SK-N-SH treated with all-trans-retinoic acid at 6 μM for 48 hours (cell line): ENCODE measurements at regions not wholly inside any gene's neighbourhood (a gene's known extent, or its start where the extent isn't known, plus 50 kb on each side); places are given as distances from the start of the nearest gene placed in this dataset.

Experiments used
- ATAC-seq: fragments of 200-7000 bp; cut with Tn5 transposase; 3 replicates; pipeline ENCODE4 v1.9.1; 2020; ENCODE audit warnings: mild to moderate bottlenecking, moderate library complexity
- ARNTL ChIP-seq: fragments of 450-650 bp; formaldehyde crosslinking; IDR thresholded peaks from 2 replicates; pipeline ENCODE4 v1.5.0; 2020; ENCODE audit warnings: low read depth, mild to moderate bottlenecking, moderate library complexity, borderline replicate concordance
- BACH2 ChIP-seq: fragments of 250-450 bp; sonication (Bioruptor Pico); IDR thresholded peaks from 2 replicates; pipeline ENCODE4 v1.9.0; 2021; ENCODE audit warnings: mild to moderate bottlenecking, borderline replicate concordance
- CSDC2 ChIP-seq: fragments of 250-450 bp; sonication (Bioruptor Pico); IDR thresholded peaks from 2 replicates; pipeline ENCODE4 v1.5.0; 2020; ENCODE audit warnings: mild to moderate bottlenecking, moderate library complexity
- ESRRG ChIP-seq: fragments of 250-450 bp; sonication (Bioruptor Pico); IDR thresholded peaks from 2 replicates; pipeline ENCODE4 v1.6.1; 2021; ENCODE audit warnings: mild to moderate bottlenecking
- GLIS3 ChIP-seq: fragments of 250-450 bp; sonication (Bioruptor Pico); IDR thresholded peaks from 2 replicates; pipeline ENCODE4 v1.5.0; 2020; ENCODE audit warnings: mild to moderate bottlenecking, moderate library complexity
- ISL1 ChIP-seq: fragments of 250-450 bp; sonication (Bioruptor Pico); IDR thresholded peaks from 2 replicates; pipeline ENCODE4 v2.1.2; 2022; ENCODE audit warnings: mild to moderate bottlenecking, moderate library complexity
- PPARA ChIP-seq: fragments of 250-450 bp; sonication (Bioruptor Pico); IDR thresholded peaks from 2 replicates; pipeline ENCODE4 v1.5.0; 2020; ENCODE audit warnings: mild to moderate bottlenecking, borderline replicate concordance
- RARB ChIP-seq: fragments of 250-450 bp; sonication (Bioruptor Pico); IDR thresholded peaks from 2 replicates; pipeline ENCODE4 v1.8.0; 2021; ENCODE audit warnings: mild to moderate bottlenecking, moderate library complexity
- SNAI2 ChIP-seq: fragments of 250-450 bp; sonication (Bioruptor Pico); IDR thresholded peaks from 2 replicates; pipeline ENCODE4 v1.5.0; 2020; ENCODE audit warnings: mild to moderate bottlenecking, moderate library complexity
- TCF4 ChIP-seq: fragments of 250-450 bp; sonication (Bioruptor Pico); IDR thresholded peaks from 2 replicates; pipeline ENCODE4 v1.8.0; 2021; ENCODE audit warnings: mild to moderate bottlenecking, moderate library complexity, borderline replicate concordance
- TOX ChIP-seq: fragments of 250-450 bp; sonication (Bioruptor Pico); IDR thresholded peaks from 2 replicates; pipeline ENCODE4 v1.8.0; 2021; ENCODE audit warnings: mild to moderate bottlenecking, moderate library complexity, borderline replicate concordance
- ZC3H10 ChIP-seq: fragments of 250-450 bp; sonication (Bioruptor Pico); IDR thresholded peaks from 2 replicates; pipeline ENCODE4 v1.5.1; 2021; ENCODE audit warnings: mild to moderate bottlenecking, moderate library complexity
- ZFP3 ChIP-seq: fragments of 250-450 bp; sonication (Bioruptor Pico); IDR thresholded peaks from 2 replicates; pipeline ENCODE4 v1.5.0; 2020; ENCODE audit warnings: mild to moderate bottlenecking, moderate library complexity
- ZNF565 ChIP-seq: fragments of 450-650 bp; formaldehyde crosslinking; conservative IDR thresholded peaks from 2 replicates; pipeline ENCODE4 v1.5.0; 2020; ENCODE audit warnings: low read depth, mild to moderate bottlenecking, moderate library complexity
- ZNF70 ChIP-seq: fragments of 450-650 bp; formaldehyde crosslinking; IDR thresholded peaks from 2 replicates; pipeline ENCODE4 v1.5.0; 2020; ENCODE audit warnings: mild to moderate bottlenecking, moderate library complexity
- ZNF8 ChIP-seq: fragments of 450-650 bp; formaldehyde crosslinking; IDR thresholded peaks from 2 replicates; pipeline ENCODE4 v1.5.0; 2020; ENCODE audit warnings: mild to moderate bottlenecking, moderate library complexity
- TF ChIP-seq, protein P1 (sequence below): fragments of 250-450 bp; sonication (Bioruptor Pico); IDR thresholded peaks from 2 replicates; pipeline ENCODE4 v1.5.1; 2021; ENCODE audit warnings: mild to moderate bottlenecking, moderate library complexity
- TF ChIP-seq, protein P2 (sequence below): fragments of 250-450 bp; sonication (Bioruptor Pico); IDR thresholded peaks from 2 replicates; pipeline ENCODE4 v1.8.0; 2021; ENCODE audit warnings: low read depth, mild to moderate bottlenecking, moderate library complexity, borderline replicate concordance
- TF ChIP-seq, protein P3 (sequence below): fragments of 250-450 bp; sonication (Bioruptor Pico); IDR thresholded peaks from 2 replicates; pipeline ENCODE4 v1.8.0; 2020; ENCODE audit warnings: mild to moderate bottlenecking, moderate library complexity, borderline replicate concordance
- TF ChIP-seq, protein P4 (sequence below): fragments of 250-450 bp; sonication (Bioruptor Pico); IDR thresholded peaks from 2 replicates; pipeline ENCODE4 v1.5.1; 2020; ENCODE audit warnings: low read depth, mild to moderate bottlenecking, moderate library complexity
- TF ChIP-seq, protein P5 (sequence below): fragments of 250-450 bp; sonication (Bioruptor Pico); IDR thresholded peaks from 2 replicates; pipeline ENCODE4 v1.5.0; 2020; ENCODE audit warnings: mild to moderate bottlenecking, moderate library complexity

DNA sequence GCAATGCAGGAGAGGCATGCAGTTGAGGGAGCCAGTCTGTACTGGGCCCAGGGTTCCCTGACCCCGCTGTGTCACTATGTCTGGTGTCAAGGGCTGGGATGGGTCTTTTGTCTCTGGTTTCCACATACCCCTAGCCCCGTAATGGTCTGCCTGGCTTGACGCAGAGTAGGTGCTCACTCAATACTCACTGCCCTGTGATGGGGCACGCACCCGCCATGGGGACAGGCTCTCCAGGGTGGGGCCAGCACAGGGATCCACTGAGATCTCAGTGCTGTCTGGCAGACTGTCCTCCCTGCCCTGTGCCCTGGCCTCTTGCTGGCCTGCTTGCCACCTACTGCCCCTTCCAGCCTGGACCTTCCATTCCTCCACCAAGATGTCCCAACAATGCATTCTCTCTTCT, 101.7 kb upstream of the CD82 start:
- no peak for ATAC-seq

DNA sequence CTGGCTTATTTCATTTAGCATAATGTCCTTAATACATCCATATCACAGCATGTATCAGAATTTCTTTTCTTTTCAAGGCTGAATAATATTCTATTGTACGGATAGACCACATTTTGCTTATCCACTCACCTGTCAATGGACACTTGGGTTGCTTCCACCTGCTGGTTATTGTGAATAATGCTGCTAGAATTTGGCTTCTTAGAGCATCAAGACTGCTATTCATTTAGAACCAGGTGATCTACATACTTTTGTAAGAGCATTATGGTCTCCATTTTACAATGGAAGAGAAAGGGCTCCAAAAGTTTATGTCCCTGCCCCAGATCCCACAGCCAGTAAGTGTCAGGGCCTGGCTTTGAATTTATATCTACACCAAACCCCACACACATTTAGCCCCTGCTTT, 100.7 kb upstream of the CD82 start:
- ATAC-seq = no peak
- TF ChIP-seq ARNTL (CRISPR knock-in tag) = no peak
- TF ChIP-seq, protein P1, sequence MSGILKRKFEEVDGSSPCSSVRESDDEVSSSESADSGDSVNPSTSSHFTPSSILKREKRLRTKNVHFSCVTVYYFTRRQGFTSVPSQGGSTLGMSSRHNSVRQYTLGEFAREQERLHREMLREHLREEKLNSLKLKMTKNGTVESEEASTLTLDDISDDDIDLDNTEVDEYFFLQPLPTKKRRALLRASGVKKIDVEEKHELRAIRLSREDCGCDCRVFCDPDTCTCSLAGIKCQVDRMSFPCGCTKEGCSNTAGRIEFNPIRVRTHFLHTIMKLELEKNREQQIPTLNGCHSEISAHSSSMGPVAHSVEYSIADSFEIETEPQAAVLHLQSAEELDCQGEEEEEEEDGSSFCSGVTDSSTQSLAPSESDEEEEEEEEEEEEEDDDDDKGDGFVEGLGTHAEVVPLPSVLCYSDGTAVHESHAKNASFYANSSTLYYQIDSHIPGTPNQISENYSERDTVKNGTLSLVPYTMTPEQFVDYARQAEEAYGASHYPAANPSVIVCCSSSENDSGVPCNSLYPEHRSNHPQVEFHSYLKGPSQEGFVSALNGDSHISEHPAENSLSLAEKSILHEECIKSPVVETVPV (CRISPR knock-in tag) = no peak
- TF ChIP-seq, protein P2, sequence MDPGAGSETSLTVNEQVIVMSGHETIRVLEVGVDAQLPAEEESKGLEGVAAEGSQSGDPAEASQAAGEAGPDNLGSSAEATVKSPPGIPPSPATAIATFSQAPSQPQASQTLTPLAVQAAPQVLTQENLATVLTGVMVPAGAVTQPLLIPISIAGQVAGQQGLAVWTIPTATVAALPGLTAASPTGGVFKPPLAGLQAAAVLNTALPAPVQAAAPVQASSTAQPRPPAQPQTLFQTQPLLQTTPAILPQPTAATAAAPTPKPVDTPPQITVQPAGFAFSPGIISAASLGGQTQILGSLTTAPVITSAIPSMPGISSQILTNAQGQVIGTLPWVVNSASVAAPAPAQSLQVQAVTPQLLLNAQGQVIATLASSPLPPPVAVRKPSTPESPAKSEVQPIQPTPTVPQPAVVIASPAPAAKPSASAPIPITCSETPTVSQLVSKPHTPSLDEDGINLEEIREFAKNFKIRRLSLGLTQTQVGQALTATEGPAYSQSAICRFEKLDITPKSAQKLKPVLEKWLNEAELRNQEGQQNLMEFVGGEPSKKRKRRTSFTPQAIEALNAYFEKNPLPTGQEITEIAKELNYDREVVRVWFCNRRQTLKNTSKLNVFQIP (CRISPR knock-in tag) = no peak
- TF ChIP-seq TOX (CRISPR knock-in tag) = no peak
- no peak for TF ChIP-seq ESRRG (CRISPR knock-in tag)
- no peak for TF ChIP-seq RARB (CRISPR knock-in tag)
- TF ChIP-seq, protein P3, sequence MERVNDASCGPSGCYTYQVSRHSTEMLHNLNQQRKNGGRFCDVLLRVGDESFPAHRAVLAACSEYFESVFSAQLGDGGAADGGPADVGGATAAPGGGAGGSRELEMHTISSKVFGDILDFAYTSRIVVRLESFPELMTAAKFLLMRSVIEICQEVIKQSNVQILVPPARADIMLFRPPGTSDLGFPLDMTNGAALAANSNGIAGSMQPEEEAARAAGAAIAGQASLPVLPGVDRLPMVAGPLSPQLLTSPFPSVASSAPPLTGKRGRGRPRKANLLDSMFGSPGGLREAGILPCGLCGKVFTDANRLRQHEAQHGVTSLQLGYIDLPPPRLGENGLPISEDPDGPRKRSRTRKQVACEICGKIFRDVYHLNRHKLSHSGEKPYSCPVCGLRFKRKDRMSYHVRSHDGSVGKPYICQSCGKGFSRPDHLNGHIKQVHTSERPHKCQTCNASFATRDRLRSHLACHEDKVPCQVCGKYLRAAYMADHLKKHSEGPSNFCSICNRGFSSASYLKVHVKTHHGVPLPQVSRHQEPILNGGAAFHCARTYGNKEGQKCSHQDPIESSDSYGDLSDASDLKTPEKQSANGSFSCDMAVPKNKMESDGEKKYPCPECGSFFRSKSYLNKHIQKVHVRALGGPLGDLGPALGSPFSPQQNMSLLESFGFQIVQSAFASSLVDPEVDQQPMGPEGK = no peak
- TF ChIP-seq ZFP3 (CRISPR knock-in tag) = no peak
- no peak for TF ChIP-seq PPARA
- no peak for TF ChIP-seq SNAI2 (CRISPR knock-in tag)
- TF ChIP-seq CSDC2 (CRISPR knock-in tag) = no peak
- TF ChIP-seq, protein P4, sequence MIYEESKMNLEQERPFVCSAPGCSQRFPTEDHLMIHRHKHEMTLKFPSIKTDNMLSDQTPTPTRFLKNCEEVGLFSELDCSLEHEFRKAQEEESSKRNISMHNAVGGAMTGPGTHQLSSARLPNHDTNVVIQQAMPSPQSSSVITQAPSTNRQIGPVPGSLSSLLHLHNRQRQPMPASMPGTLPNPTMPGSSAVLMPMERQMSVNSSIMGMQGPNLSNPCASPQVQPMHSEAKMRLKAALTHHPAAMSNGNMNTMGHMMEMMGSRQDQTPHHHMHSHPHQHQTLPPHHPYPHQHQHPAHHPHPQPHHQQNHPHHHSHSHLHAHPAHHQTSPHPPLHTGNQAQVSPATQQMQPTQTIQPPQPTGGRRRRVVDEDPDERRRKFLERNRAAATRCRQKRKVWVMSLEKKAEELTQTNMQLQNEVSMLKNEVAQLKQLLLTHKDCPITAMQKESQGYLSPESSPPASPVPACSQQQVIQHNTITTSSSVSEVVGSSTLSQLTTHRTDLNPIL = no peak
- no peak for TF ChIP-seq ZC3H10 (CRISPR knock-in tag)
- no peak for TF ChIP-seq BACH2 (CRISPR knock-in tag)
- no peak for TF ChIP-seq TCF4 (CRISPR knock-in tag)
- TF ChIP-seq GLIS3 (CRISPR knock-in tag) = no peak
- TF ChIP-seq ZNF8 = no peak
- TF ChIP-seq, protein P5, sequence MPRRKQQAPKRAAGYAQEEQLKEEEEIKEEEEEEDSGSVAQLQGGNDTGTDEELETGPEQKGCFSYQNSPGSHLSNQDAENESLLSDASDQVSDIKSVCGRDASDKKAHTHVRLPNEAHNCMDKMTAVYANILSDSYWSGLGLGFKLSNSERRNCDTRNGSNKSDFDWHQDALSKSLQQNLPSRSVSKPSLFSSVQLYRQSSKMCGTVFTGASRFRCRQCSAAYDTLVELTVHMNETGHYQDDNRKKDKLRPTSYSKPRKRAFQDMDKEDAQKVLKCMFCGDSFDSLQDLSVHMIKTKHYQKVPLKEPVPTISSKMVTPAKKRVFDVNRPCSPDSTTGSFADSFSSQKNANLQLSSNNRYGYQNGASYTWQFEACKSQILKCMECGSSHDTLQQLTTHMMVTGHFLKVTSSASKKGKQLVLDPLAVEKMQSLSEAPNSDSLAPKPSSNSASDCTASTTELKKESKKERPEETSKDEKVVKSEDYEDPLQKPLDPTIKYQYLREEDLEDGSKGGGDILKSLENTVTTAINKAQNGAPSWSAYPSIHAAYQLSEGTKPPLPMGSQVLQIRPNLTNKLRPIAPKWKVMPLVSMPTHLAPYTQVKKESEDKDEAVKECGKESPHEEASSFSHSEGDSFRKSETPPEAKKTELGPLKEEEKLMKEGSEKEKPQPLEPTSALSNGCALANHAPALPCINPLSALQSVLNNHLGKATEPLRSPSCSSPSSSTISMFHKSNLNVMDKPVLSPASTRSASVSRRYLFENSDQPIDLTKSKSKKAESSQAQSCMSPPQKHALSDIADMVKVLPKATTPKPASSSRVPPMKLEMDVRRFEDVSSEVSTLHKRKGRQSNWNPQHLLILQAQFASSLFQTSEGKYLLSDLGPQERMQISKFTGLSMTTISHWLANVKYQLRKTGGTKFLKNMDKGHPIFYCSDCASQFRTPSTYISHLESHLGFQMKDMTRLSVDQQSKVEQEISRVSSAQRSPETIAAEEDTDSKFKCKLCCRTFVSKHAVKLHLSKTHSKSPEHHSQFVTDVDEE (CRISPR knock-in tag) = no peak
- TF ChIP-seq ZNF70 (CRISPR knock-in tag) = no peak

More for the DNA sequence above, 101.7 kb upstream of the CD82 start:
- TF ChIP-seq, protein P3 = no peak
- TF ChIP-seq GLIS3 (CRISPR knock-in tag) (no peak), SNAI2 (CRISPR knock-in tag) (no peak), ZFP3 (CRISPR knock-in tag) (no peak), CSDC2 (CRISPR knock-in tag) (no peak), PPARA (no peak), ZNF565 (CRISPR knock-in tag) (no peak), ARNTL (CRISPR knock-in tag) (no peak), BACH2 (CRISPR knock-in tag) (no peak), ESRRG (CRISPR knock-in tag) (no peak), ISL1 (CRISPR knock-in tag) (no peak), RARB (CRISPR knock-in tag) (no peak), ZNF8 (no peak), ZC3H10 (CRISPR knock-in tag) (no peak), TCF4 (CRISPR knock-in tag) (no peak), ZNF70 (CRISPR knock-in tag) (no peak)
- TF ChIP-seq, protein P4 = no peak
- TF ChIP-seq, protein P1 (CRISPR knock-in tag) = no peak
